Neural cell (in vitro differentiated cells): ENCODE measurements at regions not wholly inside any gene's neighbourhood (a gene's known extent, or its start where the extent isn't known, plus 50 kb on each side); places are given as distances from the start of the nearest gene placed in this dataset.

ENCODE experiments used
- CTCF ChIP-seq: fragments of 450-650 bp; IDR thresholded peaks from 2 replicates; pipeline ENCODE4 v1.5.1; 2014; ENCODE audit warnings: antibody characterized with exemption, mild to moderate bottlenecking, moderate library complexity; ENCODE audit not compliant: poor library complexity, severe bottlenecking
- EZH2 ChIP-seq: fragments of 200-600, 300-800 bp; shearing (Covaris generic), sonication (generic); IDR thresholded peaks from 2 replicates; pipeline ENCODE4 v1.6.1; 2014; ENCODE audit warnings: antibody characterized with exemption, low read length, borderline replicate concordance, mild to moderate bottlenecking; ENCODE audit not compliant: insufficient read depth, poor library complexity, severe bottlenecking
- POLR2AphosphoS5 ChIP-seq: IDR thresholded peaks from 2 replicates; pipeline ENCODE4 v1.6.1; 2012
- RAD21 ChIP-seq: fragments of 450-650 bp; conservative IDR thresholded peaks from 2 replicates; pipeline ENCODE4 v1.6.1; 2014; ENCODE audit warnings: antibody characterized with exemption, mild to moderate bottlenecking, moderate library complexity
- REST ChIP-seq: IDR thresholded peaks from 2 replicates; pipeline ENCODE4 v1.6.1; 2012; ENCODE audit warnings: borderline replicate concordance
- SMC3 ChIP-seq: fragments of 450-650 bp; conservative IDR thresholded peaks from 2 replicates; pipeline ENCODE4 v1.6.1; 2014; ENCODE audit warnings: antibody characterized with exemption, mild to moderate bottlenecking, moderate library complexity; ENCODE audit not compliant: poor library complexity
- TAF1 ChIP-seq: IDR thresholded peaks from 2 replicates; pipeline ENCODE4 v1.6.1; 2012; ENCODE audit warnings: low read depth

- TF ChIP-seq EZH2 (no peak), REST (no peak), CTCF (no peak), RAD21 (no peak), SMC3 (no peak), POLR2AphosphoS5 (no peak), TAF1 (no peak)
These were observed 146.6 kb downstream of the DHX35 start for GRCh38 chr20:39108746-39109145.
